ENCODE measurements at regions not wholly inside any gene's neighbourhood (a gene's known extent, or its start where the extent isn't known, plus 50 kb on each side); places are given as distances from the start of the nearest gene placed in this dataset.

- no peak for TF ChIP-seq POLR2AphosphoS5 (IDR thresholded peaks at IDR 0.05; ENCODE audit: insufficient read depth in 1 of 2, low read depth in 1 of 2)
- no peak for TF ChIP-seq CTCF (IDR thresholded peaks at IDR 0.05)
- no peak for TF ChIP-seq POLR2A (IDR thresholded peaks at IDR 0.05)
- no peak overlapping the region for H3K27ac ChIP-seq
- intact Hi-C loops (cut with DNase I), result no loop called here
- H3K36me3 ChIP-seq, result no peaks in the 10 kb centered on the region
- no peaks in the 10 kb centered on the region for H3K27me3 ChIP-seq
- no peak for DNase-seq (ENCODE audit: extremely low spot score in 2 of 2)
- H3K4me3 ChIP-seq, result no peak overlapping the region
- no peaks in the 10 kb centered on the region for H3K9me3 ChIP-seq
- H3K4me1 ChIP-seq, result no peaks in the 10 kb centered on the region
These were observed 414.3 kb downstream of the KIF16B start for GRCh38 chr20:16158976-16159286.

GRCh38 chr20:16158090-16158975 lies 414.9 kb downstream of the KIF16B start:
- no peaks in the 10 kb centered on the region for H3K27me3 ChIP-seq
- no peaks in the 10 kb centered on the region for H3K36me3 ChIP-seq
- no peak overlapping the region for H3K4me3 ChIP-seq
- intact Hi-C loops (cut with DNase I), result no loop called here
- no peaks in the 10 kb centered on the region for H3K9me3 ChIP-seq
- no peak for DNase-seq (ENCODE audit: extremely low spot score in 2 of 2)
- no peak overlapping the region for H3K27ac ChIP-seq
- no peak for TF ChIP-seq POLR2AphosphoS5 (IDR thresholded peaks at IDR 0.05; ENCODE audit: insufficient read depth in 1 of 2, low read depth in 1 of 2)
- TF ChIP-seq CTCF (IDR thresholded peaks at IDR 0.05), result no peak
- no peak for TF ChIP-seq POLR2A (IDR thresholded peaks at IDR 0.05)
- H3K4me1 ChIP-seq, result no peaks in the 10 kb centered on the region

GRCh38 chr20:16147916-16148315 lies 425.3 kb downstream of the KIF16B start:
- TF ChIP-seq POLR2A (IDR thresholded peaks at IDR 0.05), result no peak
- intact Hi-C loops (cut with DNase I), result no loop called here
- no peaks in the 10 kb centered on the region for H3K9me3 ChIP-seq
- H3K27me3 ChIP-seq, result no peaks in the 10 kb centered on the region
- H3K4me3 ChIP-seq, result no peak overlapping the region
- no peak overlapping the region for H3K27ac ChIP-seq
- no peaks in the 10 kb centered on the region for H3K4me1 ChIP-seq
- DNase-seq (ENCODE audit: extremely low spot score in 2 of 2), result no peak
- H3K36me3 ChIP-seq, result no peaks in the 10 kb centered on the region

GRCh38 chr20:16147216-16147615 lies 426.0 kb downstream of the KIF16B start:
- no peak overlapping the region for H3K4me3 ChIP-seq
- no peaks in the 10 kb centered on the region for H3K36me3 ChIP-seq
- TF ChIP-seq POLR2AphosphoS5 (IDR thresholded peaks at IDR 0.05; ENCODE audit: insufficient read depth in 1 of 2, low read depth in 1 of 2), result no peak
- no peak for TF ChIP-seq POLR2A (IDR thresholded peaks at IDR 0.05)
- TF ChIP-seq CTCF (IDR thresholded peaks at IDR 0.05), result no peak
- no peaks in the 10 kb centered on the region for H3K9me3 ChIP-seq
- H3K27ac ChIP-seq, result no peak overlapping the region
- no peak for DNase-seq (ENCODE audit: extremely low spot score in 2 of 2)
- intact Hi-C loops (cut with DNase I), result no loop called here
- H3K27me3 ChIP-seq, result no peaks in the 10 kb centered on the region
- H3K4me1 ChIP-seq, result no peaks in the 10 kb centered on the region

- TF ChIP-seq POLR2A (IDR thresholded peaks at IDR 0.05), result no peak
- no peak for TF ChIP-seq CTCF (IDR thresholded peaks at IDR 0.05)
- TF ChIP-seq POLR2AphosphoS5 (IDR thresholded peaks at IDR 0.05; ENCODE audit: insufficient read depth in 1 of 2, low read depth in 1 of 2), result no peak
- H3K9me3 ChIP-seq, result no peaks in the 10 kb centered on the region
- intact Hi-C loops (cut with DNase I), result no loop called here
These were observed 427.3 kb downstream of the KIF16B start for GRCh38 chr20:16145919-16146318.

More at GRCh38 chr20:16145919-16146318, 427.3 kb downstream of the KIF16B start:
- H3K27ac ChIP-seq, result no peak overlapping the region
- H3K36me3 ChIP-seq, result no peaks in the 10 kb centered on the region
- no peak overlapping the region for H3K4me3 ChIP-seq
- H3K27me3 ChIP-seq, result no peaks in the 10 kb centered on the region
- no peaks in the 10 kb centered on the region for H3K4me1 ChIP-seq
- no peak for DNase-seq (ENCODE audit: extremely low spot score in 2 of 2)
